Astrocyte of the cerebellum (primary cell): ENCODE measurements at regions not wholly inside any gene's neighbourhood (a gene's known extent, or its start where the extent isn't known, plus 50 kb on each side); places are given as distances from the start of the nearest gene placed in this dataset.
A peak's percentile ranks its signal among the peaks of the same experiment; 100 is the strongest.

Experiments used
- DNase-seq: peaks from one replicate; pipeline ENCODE4 v3.0.0-alpha.2; 2011; ENCODE audit warnings: low read depth
- H3K4me3 ChIP-seq: 2 replicates; pipeline ENCODE4 v1.5.1; 2011; ENCODE audit warnings: mild to moderate bottlenecking, low read depth, low read length, moderate library complexity
- in situ Hi-C: cut with HindIII; loops from 2 replicates; pipeline ENCODE4 v1.10.0; 2017; ENCODE audit warnings: low sequenced_read_pairs
- TF ChIP-seq, protein P1 (sequence below): IDR thresholded peaks from 2 replicates; pipeline ENCODE4 v1.5.1; 2012; ENCODE audit warnings: low read length, low read depth, moderate library complexity, mild to moderate bottlenecking; ENCODE audit errors: missing control alignments

DNA sequence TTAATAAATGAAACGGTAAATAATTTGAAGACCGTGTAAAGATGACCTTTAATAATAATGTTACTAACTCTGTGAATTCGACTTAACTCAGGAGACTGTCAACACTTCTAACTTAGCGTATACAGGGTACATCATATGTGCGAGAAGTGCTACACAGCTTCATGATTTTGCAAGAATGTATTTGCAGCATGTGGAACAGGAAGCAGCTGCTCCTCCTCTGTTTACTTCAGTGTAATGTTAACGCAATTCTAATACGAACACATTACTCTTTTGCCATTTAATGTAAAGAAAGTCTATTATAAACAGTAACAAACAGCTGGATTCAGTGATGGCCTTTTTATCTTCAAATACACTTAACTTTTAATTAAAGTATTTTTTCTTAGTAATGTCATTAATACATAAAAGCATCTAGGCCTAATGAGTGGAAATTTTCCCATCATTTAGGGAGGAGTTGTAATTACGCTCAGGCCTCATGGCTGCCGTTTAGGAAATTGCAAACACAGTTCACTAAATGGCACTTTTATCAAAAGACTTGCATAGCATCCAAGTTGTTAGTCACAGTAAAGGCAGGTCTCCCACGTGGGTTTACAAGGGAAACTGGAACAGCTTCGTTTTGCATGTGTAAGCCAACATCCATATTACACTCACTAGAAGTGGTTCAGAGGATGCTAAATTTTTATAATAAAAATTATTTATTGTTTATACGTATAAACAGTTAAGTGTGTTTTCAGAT is 635.7 kb downstream of the FBXO15 start:
- DNase-seq, result peak; percentile 12
- H3K4me3 ChIP-seq, result no peak overlapping the region
- in situ Hi-C loops, result no loop called here
- TF ChIP-seq, protein P1, sequence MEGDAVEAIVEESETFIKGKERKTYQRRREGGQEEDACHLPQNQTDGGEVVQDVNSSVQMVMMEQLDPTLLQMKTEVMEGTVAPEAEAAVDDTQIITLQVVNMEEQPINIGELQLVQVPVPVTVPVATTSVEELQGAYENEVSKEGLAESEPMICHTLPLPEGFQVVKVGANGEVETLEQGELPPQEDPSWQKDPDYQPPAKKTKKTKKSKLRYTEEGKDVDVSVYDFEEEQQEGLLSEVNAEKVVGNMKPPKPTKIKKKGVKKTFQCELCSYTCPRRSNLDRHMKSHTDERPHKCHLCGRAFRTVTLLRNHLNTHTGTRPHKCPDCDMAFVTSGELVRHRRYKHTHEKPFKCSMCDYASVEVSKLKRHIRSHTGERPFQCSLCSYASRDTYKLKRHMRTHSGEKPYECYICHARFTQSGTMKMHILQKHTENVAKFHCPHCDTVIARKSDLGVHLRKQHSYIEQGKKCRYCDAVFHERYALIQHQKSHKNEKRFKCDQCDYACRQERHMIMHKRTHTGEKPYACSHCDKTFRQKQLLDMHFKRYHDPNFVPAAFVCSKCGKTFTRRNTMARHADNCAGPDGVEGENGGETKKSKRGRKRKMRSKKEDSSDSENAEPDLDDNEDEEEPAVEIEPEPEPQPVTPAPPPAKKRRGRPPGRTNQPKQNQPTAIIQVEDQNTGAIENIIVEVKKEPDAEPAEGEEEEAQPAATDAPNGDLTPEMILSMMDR, result no peak

GRCh38 chr18:73509460-73509859 is 638.2 kb downstream of the FBXO15 start:
- TF ChIP-seq, protein P1, result no peak
- in situ Hi-C loops, result no loop called here

GRCh38 chr18:73503326-73503725 is 635.5 kb upstream of the NETO1 start:
- no peak for DNase-seq
- H3K4me3 ChIP-seq, result no peak overlapping the region
- TF ChIP-seq, protein P1, result no peak
- in situ Hi-C loops, result no loop called here

More at GRCh38 chr18:73509460-73509859, 638.2 kb downstream of the FBXO15 start:
- H3K4me3 ChIP-seq, result no peak overlapping the region
- no peak for DNase-seq

DNA sequence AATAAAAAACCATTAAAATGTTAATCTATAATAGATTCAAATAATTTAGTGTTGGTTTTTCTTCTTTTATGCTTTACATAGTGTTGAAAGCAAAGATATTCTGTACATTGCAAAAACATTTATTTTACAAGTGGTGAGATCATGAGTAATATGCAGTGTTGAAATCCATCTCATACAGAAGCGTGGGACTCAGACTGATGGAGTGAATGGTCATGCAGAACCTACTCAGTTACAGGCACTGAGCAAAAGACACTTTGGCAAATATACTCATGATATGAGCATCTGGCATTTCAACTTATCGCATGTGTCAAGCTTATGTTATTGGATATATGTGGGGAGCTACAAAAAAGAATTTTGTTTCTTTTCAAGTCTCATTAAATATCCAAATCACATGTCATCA is 620.2 kb upstream of the NETO1 start:
- TF ChIP-seq, protein P1, result no peak

DNA sequence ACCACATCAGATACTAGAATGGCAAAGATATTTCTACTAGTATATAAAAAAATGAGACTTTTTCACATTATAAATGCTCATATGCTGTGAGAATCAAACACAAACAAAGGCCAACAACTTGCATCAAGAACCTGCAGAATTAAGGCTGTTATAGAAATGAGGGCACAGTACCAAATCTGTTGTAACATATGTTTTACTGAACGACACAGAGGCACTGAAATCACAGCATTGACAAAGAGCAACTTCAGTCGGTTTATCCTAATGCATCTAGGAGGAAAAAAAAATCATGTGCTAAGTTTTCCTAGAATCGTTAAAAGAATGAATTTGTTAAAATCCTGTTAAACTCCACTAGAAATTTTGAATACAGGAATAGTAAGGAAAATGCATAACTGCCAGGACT is 617.4 kb upstream of the NETO1 start:
- DNase-seq, result no peak
- TF ChIP-seq, protein P1, result no peak
- in situ Hi-C loops, result no loop called here
- H3K4me3 ChIP-seq, result no peak overlapping the region

More for the DNA sequence above, 620.2 kb upstream of the NETO1 start:
- no peak overlapping the region for H3K4me3 ChIP-seq
- in situ Hi-C loops, result no loop called here
- DNase-seq, result no peak

GRCh38 chr18:73482901-73483300 is 615.1 kb upstream of the NETO1 start:
- in situ Hi-C loops, result no loop called here
- H3K4me3 ChIP-seq, result no peak overlapping the region
- TF ChIP-seq, protein P1, result no peak
- DNase-seq, result no peak

DNA sequence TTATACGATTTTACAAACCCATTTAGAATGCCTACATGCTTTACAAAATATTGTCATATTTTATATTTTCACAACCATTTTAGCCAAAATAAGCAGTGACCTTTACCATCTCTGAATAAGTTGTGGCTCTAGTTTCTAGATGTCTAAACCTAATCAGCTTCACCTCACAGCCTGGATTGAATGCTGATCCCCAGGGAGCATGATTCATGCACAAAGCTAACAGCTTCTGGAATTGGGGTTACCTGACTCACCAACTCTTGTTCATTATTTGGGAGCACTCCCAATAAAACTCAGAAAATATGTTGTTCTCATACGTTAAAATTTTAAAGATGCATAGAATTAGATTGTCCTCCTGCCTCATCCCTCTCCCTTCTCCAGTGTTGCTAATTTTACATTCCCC is 611.7 kb upstream of the NETO1 start:
- H3K4me3 ChIP-seq, result no peak overlapping the region
- TF ChIP-seq, protein P1, result no peak
- DNase-seq, result peak; percentile 26
- in situ Hi-C loops, result no loop called here
